ENCODE measurements at regions not wholly inside any gene's neighbourhood (a gene's known extent, or its start where the extent isn't known, plus 50 kb on each side); places are given as distances from the start of the nearest gene placed in this dataset.

DNA sequence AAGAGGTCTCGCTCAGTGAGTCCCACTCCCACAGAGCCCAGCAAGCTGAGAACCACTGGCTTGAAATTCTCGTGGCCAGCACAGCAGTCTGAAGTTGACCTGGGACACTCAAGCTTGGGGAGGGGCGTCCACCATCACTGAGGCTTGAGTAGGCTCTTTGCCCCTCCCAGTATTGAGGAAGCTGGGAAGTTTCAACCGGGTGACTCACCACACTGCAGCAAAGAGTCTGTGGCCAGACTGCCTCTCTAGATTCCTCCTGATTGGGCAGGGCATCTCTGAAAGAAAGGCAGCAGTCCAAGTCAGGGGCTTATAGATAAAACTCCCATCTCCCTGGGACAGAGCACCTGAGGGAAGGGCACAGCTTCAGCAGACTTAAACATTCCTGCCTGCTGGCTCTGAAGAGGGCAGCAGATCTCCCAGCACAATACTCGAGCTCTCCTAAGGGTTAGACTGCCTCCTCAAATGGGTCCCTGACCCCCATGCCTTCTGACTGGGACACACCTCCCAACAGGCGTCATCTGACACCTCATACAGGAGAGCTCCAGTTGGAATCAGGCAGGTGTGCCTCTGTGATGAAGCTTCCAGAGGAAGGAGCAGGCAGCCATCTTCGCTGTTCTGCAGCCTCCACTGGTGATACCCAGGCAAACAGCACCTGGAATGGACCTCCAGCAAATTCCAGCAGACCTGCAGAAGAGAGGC, 970.9 kb upstream of the LRRN3 start:
- Histone ChIP-seq H3K27me3 (ENCODE audit: control insufficient read depth in 1 of 2, insufficient read depth in 2 of 2, low read length in 2 of 2) (no peaks in the 10 kb centered on the region), H3K79me2 (ENCODE audit: insufficient read depth, low read length) (no peaks in the 10 kb centered on the region), H3K4me3 (replicated peaks in 1 of 3; ENCODE audit: insufficient read depth in 1 of 3, low read depth in 2 of 3, low read length in 3 of 3) (no peak overlapping the region), H3K4me1 (ENCODE audit: insufficient read depth, low read length) (no peaks in the 10 kb centered on the region), H4K20me1 (ENCODE audit: insufficient read depth, low read length) (no peaks in the 10 kb centered on the region), H2AFZ (ENCODE audit: low read length) (no peak overlapping the region), H3K4me2 (ENCODE audit: low read depth, low read length) (no peak overlapping the region), H3K27ac (ENCODE audit: extremely low read length, insufficient read depth, low read length) (no peak overlapping the region), H3K36me3 (replicated peaks in 1 of 2; ENCODE audit: control insufficient read depth in 1 of 2, insufficient read depth in 2 of 2, low read length in 2 of 2) (no peaks in the 10 kb centered on the region), H3K9me3 (ENCODE audit: low read length) (no peaks in the 10 kb centered on the region), H3K9ac (ENCODE audit: insufficient read depth, low read depth, low read length) (no peak overlapping the region)
- ATAC-seq (no peak), DNase-seq (ENCODE audit: low spot score) (no peak), FAIRE-seq (no peak)
- no TSS peak for BruUV-seq (replicated peaks)
- TF ChIP-seq JARID2 (CRISPR knock-in tag; IDR thresholded peaks at IDR 0.05; ENCODE audit: insufficient replicate concordance) (no peak), PAX8 (CRISPR knock-in tag; IDR thresholded peaks at IDR 0.05; ENCODE audit: borderline replicate concordance) (no peak), ZNF724P (CRISPR knock-in tag; IDR thresholded peaks at IDR 0.05; ENCODE audit: borderline replicate concordance) (no peak), MTA3 (CRISPR knock-in tag; IDR thresholded peaks at IDR 0.05) (no peak), SOX5 (CRISPR knock-in tag; IDR thresholded peaks at IDR 0.05; ENCODE audit: borderline replicate concordance) (no peak), HOXA7 (CRISPR knock-in tag; IDR thresholded peaks at IDR 0.05) (no peak)
- TF ChIP-seq, protein P1, sequence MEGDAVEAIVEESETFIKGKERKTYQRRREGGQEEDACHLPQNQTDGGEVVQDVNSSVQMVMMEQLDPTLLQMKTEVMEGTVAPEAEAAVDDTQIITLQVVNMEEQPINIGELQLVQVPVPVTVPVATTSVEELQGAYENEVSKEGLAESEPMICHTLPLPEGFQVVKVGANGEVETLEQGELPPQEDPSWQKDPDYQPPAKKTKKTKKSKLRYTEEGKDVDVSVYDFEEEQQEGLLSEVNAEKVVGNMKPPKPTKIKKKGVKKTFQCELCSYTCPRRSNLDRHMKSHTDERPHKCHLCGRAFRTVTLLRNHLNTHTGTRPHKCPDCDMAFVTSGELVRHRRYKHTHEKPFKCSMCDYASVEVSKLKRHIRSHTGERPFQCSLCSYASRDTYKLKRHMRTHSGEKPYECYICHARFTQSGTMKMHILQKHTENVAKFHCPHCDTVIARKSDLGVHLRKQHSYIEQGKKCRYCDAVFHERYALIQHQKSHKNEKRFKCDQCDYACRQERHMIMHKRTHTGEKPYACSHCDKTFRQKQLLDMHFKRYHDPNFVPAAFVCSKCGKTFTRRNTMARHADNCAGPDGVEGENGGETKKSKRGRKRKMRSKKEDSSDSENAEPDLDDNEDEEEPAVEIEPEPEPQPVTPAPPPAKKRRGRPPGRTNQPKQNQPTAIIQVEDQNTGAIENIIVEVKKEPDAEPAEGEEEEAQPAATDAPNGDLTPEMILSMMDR (CRISPR knock-in tag; IDR thresholded peaks at IDR 0.05), result no peak
- WGBS (ENCODE audit: low lambda C conversion rate), result 0% methylated on average over 3 of the region's 7 CpGs
- CTCF ChIA-PET (ENCODE audit: low intra/inter-chr PET ratio, low total read pairs), result no interaction called here
- intact Hi-C loops (cut with micrococcal nuclease; ENCODE audit: unreplicated experiment) (no loop called here), in situ Hi-C loops (cut with HindIII; ENCODE audit: extremely low pct_ligation_motif_present, low pct_unique_long_range_greater_than_20kb) (no loop called here)
- POLR2A ChIA-PET, result no interaction called here

DNA sequence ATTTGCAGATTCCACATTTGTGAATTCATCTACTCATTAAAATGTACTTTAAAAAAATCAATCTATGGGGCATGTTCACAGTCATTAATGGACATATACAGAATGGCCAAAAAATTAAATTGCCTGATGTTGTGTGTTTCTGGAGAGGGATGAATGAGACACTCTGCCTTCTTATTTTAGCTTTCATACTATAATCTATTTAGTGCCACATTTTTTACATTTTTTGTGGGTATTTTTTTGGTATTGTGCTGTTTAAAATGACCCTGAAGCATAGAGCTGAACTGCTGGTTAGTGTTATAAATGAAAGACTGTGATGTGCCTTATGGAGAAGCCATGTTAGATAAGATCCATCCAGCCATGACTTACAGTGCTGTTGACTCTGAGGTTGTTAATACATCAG, 961.8 kb upstream of the LRRN3 start:
- DNase-seq (ENCODE audit: low spot score) (no peak), ATAC-seq (no peak), FAIRE-seq (no peak)
- Histone ChIP-seq H2AFZ (ENCODE audit: low read length) (no peak overlapping the region), H4K20me1 (ENCODE audit: insufficient read depth, low read length) (no peaks in the 10 kb centered on the region), H3K9ac (ENCODE audit: insufficient read depth, low read depth, low read length) (no peak overlapping the region), H3K27ac (ENCODE audit: extremely low read length, insufficient read depth, low read length) (no peak overlapping the region), H3K79me2 (ENCODE audit: insufficient read depth, low read length) (no peaks in the 10 kb centered on the region), H3K4me2 (ENCODE audit: low read depth, low read length) (no peak overlapping the region), H3K4me1 (ENCODE audit: insufficient read depth, low read length) (no peaks in the 10 kb centered on the region), H3K4me3 (replicated peaks in 1 of 3; ENCODE audit: insufficient read depth in 1 of 3, low read depth in 2 of 3, low read length in 3 of 3) (no peak overlapping the region), H3K36me3 (replicated peaks in 1 of 2; ENCODE audit: control insufficient read depth in 1 of 2, insufficient read depth in 2 of 2, low read length in 2 of 2) (no peaks in the 10 kb centered on the region), H3K27me3 (ENCODE audit: control insufficient read depth in 1 of 2, insufficient read depth in 2 of 2, low read length in 2 of 2) (no peaks in the 10 kb centered on the region), H3K9me3 (ENCODE audit: low read length) (no peaks in the 10 kb centered on the region)
- in situ Hi-C loops (cut with HindIII; ENCODE audit: extremely low pct_ligation_motif_present, low pct_unique_long_range_greater_than_20kb), result no loop called here
- CTCF ChIA-PET (ENCODE audit: low intra/inter-chr PET ratio, low total read pairs), result no interaction called here
- intact Hi-C loops (cut with micrococcal nuclease; ENCODE audit: unreplicated experiment), result no loop called here
- POLR2A ChIA-PET, result no interaction called here
- BruUV-seq (replicated peaks), result no TSS peak
- TF ChIP-seq ZNF589 (CRISPR knock-in tag; conservative IDR thresholded peaks at IDR 0.05), result no peak
- no peak for TF ChIP-seq TRIM24 (CRISPR knock-in tag; IDR thresholded peaks at IDR 0.05)
- TF ChIP-seq, protein P2, sequence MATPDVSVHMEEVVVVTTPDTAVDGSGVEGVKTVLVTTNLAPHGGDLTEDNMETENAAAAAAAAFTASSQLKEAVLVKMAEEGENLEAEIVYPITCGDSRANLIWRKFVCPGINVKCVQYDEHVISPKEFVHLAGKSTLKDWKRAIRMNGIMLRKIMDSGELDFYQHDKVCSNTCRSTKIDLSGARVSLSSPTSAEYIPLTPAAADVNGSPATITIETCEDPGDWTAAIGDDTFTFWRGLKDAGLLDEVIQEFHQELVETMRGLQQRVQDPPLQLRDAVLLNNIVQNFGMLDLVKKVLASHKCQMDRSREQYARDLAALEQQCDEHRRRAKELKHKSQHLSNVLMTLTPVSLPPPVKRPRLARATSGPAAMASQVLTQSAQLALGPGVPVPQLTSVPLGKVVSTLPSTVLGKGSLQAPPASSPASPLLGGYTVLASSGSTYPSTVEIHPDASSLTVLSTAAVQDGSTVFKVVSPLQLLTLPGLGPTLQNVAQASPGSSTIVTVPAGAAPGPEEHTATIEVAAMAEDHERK (CRISPR knock-in tag; IDR thresholded peaks at IDR 0.05; ENCODE audit: low read depth), result no peak
